HG03060 (cell line): ENCODE measurements at regions not wholly inside any gene's neighbourhood (a gene's known extent, or its start where the extent isn't known, plus 50 kb on each side); places are given as distances from the start of the nearest gene placed in this dataset.
"Not testable (repeated sequence)": the region's sequence is repeated elsewhere in the genome, so short reads cannot be mapped to it uniquely, and the experiment has no call there.

Experiments
- ATAC-seq: cut with Tn5 transposase; IDR thresholded peaks from one replicate; pipeline ENCODE4 v1.9.1; 2021; ENCODE audit warnings: low read depth, moderate number of reproducible peaks; ENCODE audit not compliant: unreplicated experiment

DNA sequence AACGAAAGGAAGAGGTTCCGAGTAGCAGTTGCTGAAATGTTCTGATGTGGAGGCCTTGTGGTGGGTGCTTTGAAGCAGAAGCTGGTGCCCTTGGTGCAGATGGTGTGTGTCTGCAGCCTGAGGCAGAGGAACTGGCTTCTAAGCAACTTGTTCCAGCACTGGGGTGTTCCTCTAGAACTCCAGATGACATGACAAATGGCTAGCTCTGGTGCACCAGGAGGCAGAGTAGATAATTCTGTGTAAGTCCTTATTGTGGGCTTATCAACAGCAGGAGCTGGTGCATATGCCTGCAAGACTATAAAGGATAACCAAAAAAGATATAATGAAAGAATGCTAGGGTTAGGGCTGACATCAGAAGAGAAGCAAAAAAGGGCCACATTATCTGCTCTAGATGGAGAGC, 76.5 kb downstream of the ARL5B start:
- ATAC-seq: no peak

DNA sequence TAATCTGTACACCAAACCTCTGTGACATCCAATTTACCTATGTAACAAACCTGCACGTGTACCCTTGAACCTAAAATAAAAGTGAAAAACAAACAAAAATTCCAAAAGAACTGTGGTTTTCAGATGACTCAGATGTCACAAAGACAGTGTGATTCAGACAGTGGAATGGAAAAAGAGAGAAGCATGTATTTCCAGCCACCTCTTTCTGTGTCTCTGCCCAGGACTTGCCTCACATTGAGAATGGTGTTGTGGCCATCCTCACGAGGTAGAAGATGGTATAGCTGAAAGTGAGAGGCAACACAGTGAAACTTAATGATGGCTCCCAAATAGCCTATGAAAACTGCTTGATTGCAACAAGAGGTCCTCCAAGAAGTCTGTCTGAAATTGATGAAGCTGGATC, 78.0 kb downstream of the ARL5B start:
- ATAC-seq: no peak

DNA sequence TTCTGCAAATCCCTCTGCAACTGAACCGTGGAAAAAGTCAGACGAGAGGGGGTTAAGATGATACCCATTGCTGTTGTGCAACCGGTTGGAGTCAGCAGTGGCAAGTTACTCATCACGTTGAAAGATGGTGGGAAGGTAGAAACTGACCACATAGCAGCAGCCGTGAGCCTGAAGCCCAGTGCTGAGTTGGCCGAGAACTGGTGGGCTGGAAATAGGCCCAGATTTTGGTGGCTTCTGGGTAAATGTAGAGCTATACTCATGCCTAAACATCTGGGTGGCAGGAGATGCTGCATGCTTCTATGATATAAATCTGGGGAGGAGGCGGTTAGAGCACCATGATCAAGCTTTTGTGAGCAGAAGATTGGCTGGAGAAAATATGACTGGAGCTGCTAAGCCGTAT, 78.6 kb downstream of the ARL5B start:
- ATAC-seq: no peak

DNA sequence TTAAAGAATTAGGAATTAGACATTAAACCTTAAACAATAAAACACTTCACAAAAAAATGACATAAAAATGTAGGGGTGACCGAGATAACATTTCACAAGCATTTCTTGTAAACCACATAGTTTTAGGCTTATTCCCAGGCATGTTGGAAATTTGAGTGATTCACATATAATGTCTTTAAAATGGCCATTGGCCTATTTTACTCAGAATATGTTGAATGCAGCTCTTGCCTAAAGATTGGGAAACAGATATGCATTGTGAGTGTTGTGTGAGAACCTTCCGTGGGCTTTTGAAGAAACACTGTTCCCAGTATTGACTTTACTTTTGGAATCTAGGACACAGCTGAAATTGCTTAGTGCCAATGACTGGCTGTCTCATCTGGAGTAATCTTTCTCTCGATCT, 79.6 kb downstream of the ARL5B start:
- no peak for ATAC-seq

DNA sequence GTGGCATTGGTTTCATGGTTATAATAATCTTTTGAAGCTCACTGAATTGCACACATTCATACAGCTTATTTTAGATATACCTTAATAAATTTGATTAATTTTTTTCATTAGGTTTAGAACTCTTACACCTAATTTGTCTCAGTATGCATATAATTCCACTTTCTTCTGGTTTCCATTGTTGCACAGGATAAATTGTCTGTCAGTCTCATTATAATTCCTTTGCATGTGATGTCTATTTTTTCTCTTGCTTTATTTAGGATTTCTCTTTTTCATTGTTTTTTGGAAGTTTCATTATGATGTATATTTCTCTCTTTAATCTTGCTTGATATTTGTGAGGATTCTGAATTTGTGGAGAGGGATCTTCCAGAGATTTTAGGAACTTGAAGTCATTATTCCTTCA, 84.7 kb downstream of the ARL5B start:
- ATAC-seq: no peak

DNA sequence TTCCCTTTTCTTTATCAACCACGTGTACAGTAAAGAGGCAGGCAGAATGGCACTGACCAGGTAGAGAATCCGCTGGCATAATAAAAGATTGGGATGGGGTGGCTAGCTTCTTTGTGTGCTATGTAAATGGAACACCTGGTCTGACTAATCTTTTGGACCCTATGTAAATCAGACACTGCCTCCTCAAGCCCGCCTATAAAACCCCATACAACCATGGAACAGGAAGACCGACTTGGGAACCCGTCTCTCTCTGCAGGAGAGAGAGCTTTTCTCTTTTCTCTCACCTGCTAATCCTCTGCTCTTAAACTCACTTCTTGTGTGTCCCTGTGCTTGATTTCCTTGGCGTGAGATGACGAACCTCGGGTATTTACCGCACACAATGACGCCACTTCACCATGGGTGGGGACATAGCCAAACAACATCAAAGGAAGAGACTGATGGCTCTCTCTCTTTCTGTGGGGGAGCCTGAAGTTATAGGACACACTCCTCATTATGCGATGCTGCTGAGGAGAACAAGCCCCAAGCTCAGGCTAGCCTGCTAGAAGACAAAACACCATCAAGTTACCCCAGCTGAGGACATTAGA, 94.2 kb downstream of the ARL5B start:
- ATAC-seq: no peak

DNA sequence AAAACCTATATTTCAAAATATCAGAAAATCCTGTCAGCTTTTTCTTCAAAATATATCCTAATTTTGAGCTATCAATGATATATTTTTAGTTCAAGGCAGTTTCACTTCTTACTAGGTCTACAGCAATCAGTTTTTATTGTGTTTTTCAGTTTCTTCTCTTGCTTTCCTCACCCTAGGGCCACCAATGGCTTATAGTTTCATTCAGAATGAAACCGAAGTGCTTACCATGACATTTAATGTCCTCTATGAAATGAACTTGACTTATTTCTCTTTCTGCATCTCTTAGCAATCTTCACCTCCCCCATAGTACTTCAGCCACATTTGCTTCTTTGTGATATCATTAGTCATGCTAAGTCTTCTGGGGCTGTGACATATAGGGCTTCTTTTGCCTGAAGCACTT, 100.3 kb downstream of the ARL5B start:
- peak; percentile 60 for ATAC-seq

DNA sequence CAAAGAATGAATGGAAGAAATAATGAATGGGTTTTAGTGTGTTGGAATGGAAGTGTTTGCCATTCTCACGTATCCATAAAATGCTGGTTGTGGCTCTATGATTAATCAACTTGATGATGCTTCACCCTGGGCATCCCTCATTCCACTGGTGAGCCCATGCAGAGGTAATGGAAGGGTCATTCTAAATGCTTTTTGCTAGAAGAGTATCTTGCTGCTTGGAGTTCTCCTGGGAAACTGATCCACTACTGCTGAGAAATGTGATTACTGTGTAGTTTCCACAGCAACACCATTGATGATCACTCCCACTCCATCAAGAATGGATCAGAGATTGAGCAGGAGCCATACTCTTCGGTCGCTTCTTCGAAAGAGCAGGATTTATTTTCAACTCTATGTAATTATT, 101.6 kb downstream of the ARL5B start:
- no peak for ATAC-seq

DNA sequence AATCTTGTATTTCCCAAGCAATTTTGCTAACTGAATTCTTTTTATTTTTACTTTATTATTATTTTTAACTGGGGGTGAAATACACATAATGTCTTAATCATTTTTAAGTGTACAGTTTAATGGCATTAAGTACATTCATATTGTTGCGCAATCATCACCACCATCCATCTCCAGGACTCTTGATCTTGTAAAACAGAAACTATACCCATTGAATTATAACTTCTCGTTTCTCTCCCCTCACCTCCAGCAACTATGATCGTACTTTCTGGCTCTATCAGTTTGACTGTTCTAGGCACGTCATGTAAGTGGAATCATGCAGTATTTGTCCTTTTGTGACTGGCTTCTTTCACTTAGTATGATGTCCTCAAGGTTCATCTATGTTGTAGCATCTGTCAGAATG, 108.8 kb downstream of the ARL5B start:
- no peak for ATAC-seq

DNA sequence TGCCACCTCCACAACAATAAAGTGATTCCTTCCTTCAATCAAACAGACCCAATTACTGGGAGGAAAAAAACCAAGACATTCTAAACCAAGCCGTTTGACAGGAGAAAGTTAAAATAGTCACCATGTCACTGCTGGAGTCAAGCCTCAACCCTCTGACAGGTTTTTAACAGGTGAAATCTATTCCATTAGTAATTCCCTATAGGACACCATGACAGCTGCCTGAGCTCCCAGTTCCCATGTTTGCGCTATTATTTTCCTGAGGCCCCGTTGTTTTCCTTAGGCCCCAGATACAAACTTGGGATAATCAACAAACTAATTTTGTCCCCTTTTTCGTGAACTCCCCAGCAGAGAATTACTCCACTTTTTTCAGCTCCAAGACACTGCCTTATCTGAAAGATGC, 113.9 kb downstream of the ARL5B start:
- no peak for ATAC-seq

DNA sequence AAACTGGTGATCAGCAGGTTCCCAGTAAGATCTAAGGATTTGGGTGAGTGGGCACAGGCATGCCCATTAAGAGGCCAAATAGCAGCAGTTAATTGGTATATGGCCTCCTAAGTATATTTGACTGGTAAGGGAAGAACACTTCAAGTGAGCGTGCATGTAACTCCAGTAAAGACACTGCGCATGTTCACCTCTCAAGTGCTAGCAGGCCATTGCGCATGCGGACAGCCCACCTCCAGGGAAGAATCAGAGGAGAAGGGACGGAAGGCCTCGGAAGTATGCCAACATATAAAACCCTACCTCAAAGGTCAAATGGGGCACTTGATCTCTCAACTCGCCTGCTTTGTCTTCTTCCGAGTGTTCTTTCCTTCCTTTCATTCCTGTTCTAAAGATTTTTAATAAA, 118.0 kb downstream of the ARL5B start:
- no peak for ATAC-seq

DNA sequence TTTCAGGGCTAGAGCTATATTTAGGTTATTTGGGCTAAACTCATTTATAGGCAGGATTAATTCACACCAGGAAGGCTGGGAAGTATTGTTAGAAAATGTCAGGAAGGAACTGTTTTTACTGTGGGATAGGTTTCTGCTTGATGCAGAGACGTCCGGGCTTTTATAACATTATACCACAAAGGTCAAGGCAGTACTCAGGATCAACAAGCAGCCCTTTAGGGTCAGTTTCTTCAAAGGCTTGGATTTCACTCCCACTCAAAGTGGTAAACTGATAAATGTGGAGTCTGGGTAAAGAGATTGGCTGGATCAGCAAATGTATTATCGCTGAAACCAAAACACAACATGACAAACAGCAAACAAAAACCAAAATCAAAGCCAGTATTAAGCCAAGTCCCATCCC, 127.2 kb downstream of the ARL5B start:
- ATAC-seq: no peak

DNA sequence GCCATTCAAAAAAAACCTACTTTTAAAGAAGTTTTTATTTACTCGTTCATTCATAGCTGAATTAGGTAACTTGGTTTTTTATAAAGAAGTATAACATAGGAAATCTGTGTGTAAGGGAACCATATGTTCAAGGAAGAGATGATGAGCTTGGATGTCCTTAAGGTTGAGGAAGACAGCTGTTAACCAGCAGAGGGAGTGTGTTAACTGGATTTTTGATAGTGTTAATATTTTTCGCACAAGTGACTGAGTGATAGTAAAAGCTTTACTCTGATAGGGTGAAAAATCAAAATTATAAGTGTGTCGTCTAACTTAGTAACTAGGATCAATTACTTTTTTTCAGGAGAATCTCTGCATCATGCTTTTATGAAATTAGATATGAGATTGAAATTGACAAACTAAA, 134.7 kb downstream of the ARL5B start:
- no peak for ATAC-seq

DNA sequence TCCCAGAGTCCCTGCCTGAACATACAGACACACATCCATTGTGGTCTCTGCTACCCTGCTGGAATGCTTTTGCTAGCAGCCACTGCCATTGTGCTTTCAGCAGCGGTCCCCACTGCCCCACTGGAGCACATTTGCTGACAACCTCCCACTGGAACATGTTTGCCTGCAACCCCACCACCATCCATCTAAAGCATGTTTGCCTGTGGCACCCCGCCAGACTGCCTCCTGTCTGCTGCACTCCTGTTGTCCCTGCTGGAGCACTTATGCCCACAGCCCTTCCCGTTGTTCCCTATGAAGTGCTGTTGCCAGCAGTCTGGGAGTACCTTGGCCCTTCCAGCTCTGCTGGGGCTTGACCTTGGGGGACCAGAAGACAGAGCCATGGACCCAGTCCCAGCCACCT, 136.3 kb downstream of the ARL5B start:
- no peak for ATAC-seq

DNA sequence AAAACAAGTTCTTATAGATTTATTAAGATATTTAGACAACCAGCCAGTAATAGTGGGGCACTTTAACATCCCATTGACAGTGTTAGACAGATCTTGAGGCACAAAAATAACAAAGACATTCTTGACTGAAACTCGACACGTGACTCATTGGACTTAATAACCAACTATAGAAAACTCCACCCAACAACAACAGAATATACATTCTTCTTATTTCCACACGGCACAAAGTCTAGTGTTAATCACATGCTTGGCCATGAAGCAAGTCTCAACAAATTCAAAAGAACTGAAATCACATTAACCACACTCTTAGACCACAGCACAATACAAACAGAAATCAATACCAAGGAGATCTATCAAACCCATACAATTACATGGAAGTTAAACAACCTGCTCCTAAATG, 138.1 kb downstream of the ARL5B start:
- no peak for ATAC-seq

DNA sequence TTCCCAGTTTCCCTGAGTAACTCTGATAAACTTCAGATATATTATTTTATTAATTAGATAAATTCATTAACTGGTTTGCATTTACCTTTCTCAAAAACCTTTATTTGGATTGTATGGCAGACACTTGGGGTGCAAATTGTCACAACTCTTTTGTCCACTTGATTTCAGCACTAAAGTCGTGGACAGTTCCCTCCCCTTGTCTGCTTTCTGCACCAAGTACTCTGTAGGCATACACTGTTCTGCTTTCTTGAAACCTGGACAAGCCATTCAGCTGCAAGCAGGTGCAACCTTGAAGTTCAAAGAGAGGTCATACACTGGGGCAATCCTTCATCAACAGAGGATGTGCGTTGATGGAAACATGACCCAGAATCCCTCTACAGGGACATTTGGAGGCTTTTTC, 162.9 kb downstream of the ARL5B start:
- ATAC-seq: no peak

DNA sequence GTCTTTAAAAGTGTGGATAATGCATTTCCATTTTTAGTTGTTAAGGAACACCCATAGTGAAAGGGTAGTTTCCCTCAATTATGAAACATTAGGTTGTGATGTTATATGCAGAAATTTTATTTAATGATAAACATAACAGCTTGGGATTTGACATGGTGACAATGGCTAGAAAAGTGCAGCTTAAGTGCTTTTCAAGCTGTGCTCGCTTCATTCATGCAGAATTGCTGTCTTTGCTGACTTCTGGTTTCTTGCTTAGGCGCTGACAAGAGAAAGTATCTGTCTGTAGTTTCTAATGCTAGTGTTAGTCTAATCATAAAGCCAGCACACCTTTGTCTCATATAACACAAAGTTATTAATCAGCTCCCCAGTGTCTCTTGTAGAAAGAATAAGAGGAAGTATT, 170.0 kb downstream of the ARL5B start:
- no peak for ATAC-seq

DNA sequence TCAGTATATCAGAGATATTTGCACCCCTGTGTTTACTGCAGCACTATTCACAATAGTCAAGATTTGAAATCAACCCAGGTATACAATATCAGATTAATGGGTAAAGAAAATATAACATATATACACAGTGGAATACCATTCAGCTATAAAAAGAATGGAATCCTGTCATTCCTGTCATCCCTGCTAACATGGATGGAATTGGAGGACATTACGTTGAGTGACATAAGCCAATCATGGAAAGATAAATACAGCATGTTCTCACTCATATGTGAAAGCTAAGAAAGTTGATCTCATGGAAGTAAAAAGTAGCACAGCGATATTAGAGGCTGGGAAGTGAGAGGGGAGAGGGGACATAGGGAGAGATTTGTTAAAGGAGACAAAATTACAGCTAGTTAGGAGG, 171.0 kb downstream of the ARL5B start:
- no peak for ATAC-seq

DNA sequence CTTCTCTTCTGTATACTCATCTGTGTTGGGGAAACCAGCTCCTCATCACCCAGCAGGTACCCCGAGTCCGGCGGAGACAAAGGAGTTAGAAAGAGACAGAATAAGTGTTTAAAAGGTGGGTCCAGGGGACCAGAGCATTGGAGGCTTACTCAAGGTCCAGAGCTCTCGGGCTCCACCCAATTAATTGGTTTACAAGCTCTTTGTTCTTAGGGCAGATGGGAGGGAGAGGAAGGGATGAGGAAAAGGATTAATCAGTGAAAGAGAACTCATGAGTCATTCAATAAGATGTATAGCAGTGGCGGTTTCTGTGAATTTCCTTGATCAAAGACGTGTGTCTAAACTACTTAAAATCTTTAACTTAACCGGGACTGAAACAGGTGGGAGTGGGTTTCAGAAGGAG, 192.0 kb upstream of the MALRD1 start:
- not testable (repeated sequence) for ATAC-seq

DNA sequence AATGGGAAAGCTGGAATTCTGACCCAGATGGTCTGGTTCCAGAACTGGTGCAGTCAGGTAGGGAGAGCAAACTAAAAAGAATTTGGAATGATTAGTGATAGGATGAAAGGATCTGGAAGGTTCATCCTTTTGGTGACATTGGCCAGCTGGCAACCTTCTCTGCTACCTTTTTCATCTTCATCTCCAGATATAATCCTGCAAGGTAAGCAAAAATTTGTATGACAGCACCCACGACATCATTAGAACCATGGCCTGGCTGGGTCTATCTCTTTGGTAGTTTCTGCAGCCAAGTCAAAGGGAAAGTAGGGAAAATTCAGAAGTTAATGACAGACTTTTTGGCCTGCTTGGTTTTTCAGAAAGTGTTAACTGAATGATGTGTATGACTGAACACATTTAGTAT, 188.9 kb upstream of the MALRD1 start:
- ATAC-seq: no peak

DNA sequence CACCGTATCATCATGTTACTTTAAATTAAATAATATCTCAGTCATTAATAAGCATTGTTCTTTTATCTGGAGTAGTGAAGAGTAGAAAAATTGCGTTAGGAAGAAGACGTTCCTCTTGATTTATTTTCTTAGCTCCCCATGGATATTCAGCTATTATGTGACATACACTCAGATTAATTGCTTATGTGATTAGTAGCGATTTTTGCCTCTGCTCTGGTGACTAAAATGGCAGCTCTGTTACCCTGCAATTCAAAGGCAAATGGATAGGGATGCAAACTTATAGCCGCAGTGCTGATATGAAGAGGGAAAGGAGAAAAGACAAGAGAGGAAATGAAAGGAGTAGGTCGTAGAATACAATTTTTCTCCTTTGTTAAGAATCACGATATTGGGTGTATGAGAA, 188.4 kb upstream of the MALRD1 start:
- no peak for ATAC-seq

DNA sequence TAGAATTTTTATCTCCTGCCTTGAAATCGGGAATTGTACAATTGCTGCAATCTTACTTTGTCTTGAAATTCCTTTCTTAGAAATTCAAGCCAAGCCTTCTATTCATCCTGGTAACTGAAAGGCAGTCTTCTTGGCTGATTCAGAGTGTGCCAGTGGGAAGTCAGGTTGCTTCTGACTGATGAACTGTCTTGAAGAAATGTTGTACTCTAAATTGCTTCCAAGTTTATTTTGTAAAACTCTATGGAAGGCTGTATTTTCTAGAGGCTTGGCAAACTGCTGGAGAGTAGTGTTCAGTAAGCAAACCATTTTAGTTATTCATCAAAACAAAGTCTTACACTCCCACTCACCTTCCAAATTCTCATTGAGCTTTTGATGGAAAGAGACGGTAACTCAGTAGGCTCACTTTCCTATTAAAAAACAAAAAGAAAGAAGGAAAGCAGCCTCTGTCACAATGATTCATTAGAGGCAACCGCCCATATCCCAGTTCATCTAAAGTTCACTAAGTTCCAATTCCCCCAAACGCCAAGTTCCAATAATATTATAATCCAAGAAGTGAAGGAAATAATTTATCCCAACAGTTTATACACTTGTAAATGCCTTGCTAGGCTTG, 187.9 kb upstream of the MALRD1 start:
- no peak for ATAC-seq

DNA sequence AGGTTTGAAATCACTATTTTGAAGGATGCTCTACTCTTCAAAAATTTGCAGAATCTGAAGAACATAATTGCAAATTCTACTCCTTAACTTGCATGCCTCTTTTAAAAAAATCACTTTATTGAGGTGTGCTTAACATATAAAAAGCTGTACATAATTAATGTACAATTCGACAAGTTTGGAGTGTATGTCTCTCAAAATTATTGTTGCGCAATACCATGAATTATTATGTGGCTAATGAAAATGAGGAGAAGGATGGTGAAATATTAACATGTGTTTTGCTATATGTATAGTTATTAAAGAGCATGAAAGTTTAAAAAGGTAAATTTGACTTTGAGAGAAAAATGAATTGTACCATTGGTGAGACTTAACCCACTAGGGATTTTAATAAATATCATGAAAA, 187.2 kb upstream of the MALRD1 start:
- ATAC-seq: no peak
